GM21367 (cell line): ENCODE measurements at regions not wholly inside any gene's neighbourhood (a gene's known extent, or its start where the extent isn't known, plus 50 kb on each side); places are given as distances from the start of the nearest gene placed in this dataset.

Experiments
- ATAC-seq: cut with Tn5 transposase; IDR thresholded peaks from one replicate; pipeline ENCODE4 v1.9.1; 2021; ENCODE audit not compliant: unreplicated experiment

- ATAC-seq: no peak
These were observed 99.2 kb upstream of the RTL1 start for GRCh38 chr14:101002738-101003137.

DNA sequence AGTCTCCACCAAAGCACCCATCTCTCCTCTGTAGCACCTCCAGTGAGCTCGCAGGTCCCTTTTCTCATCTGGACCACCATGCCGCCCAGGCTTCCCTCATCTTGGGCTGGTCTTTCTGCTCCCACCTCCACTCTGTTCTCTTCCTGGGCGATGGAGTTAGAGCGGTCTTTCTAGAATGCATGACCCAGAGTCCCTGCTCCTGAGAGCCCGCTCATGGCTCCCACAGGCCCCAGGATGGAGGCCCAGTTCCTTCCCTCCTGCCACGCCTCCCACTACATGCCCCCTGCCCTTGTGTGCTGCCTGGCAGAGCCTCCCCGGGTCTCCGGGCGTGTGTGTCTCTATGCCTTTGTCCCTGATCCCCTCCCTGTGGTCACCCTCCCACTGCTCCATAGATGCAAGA, 100.7 kb upstream of the RTL1 start:
- ATAC-seq: no peak

- ATAC-seq: no peak
These were observed 101.4 kb upstream of the RTL1 start for GRCh38 chr14:101004954-101005353.

- no peak for ATAC-seq
These were observed 101.9 kb upstream of the RTL1 start for GRCh38 chr14:101005447-101005846.

GRCh38 chr14:101006008-101006407, 102.5 kb upstream of the RTL1 start:
- ATAC-seq: no peak

DNA sequence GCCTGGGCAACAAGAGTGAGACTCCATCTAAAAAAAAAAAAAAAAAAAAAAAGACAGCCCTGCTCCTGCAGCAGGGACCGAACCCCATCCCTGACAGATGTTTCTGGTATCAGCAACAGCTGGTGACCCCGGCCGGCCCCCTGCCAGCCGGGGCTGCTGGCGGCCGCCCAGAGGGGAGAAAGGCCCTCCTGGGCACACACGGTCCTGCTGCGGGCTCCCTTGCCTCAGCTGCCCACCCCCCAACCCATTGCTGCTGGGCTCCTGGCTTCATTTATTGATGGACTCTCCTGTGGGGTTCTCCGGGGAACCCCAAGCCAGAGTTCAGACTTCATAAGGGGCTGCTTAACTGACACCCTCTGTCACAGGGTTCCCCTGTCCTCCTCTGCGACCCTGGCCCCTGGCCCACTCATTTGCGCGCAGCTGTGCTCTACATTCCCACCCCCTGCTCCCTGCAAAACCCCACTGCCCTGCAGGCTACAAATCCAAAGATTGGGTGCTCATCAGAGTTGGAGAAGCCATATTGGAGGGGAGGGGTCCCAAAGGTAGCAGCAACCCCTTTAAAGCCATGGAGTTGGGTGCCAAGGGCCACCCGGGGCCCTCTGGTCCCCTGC, 103.6 kb upstream of the RTL1 start:
- ATAC-seq: no peak

- no peak for ATAC-seq
These were observed 104.2 kb upstream of the RTL1 start for GRCh38 chr14:101007765-101008164.

- no peak for ATAC-seq
These were observed 104.7 kb upstream of the RTL1 start for GRCh38 chr14:101008196-101008595.

DNA sequence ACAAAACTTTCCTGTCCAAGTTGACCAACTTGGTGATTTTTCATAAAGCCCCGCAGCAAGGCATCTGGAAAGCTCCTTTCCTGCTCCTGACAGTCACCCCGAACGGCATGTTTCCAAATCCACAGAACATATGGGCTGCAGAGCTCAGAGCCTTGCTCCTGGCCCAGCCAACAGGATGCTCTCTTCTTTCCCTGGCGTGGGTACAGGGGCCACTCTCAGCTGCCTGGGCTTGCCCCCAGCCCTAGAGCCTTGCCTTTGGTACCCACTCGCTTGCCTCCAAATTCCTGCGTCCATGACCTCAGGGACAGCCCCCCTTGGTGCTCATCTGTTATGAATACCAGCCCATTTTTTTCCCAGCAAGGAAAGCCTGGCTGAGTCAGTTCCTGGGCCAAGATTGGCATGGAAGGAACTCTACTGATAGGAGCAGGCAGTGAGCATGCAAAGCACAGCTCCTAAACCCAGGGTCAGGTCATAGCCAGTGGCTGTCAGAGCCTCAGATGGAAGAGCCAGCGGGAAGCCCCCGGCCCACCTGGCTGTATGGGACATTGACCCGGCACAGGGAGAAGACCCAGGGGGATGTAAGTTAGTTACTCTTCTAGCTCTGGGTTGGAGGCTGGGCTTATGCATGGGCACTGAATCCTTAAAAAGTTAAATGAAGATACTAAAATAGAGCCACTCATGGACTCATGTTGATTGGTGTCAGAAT, 105.3 kb upstream of the RTL1 start:
- no peak for ATAC-seq

DNA sequence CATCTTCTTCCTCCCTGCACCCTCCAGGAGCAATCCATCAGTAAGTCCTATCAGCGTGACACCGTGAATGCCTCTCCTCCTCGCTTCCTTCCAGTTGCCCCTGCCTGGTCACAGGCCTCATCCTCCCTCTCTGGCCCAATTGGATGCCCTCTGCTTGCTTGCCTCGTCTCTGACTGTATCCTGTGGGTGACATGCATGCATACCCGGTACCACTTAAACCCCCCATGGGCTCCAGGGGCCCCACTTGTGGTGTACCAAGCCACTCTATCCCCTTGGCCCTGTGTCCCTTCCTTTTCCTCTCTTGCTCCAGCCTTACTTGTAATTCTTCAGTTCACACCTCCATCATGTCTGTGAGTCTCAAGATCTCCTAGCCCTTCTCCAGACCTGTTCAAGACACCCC, 106.0 kb upstream of the RTL1 start:
- ATAC-seq: no peak

- no peak for ATAC-seq
These were observed 106.8 kb upstream of the RTL1 start for GRCh38 chr14:101010293-101010692.

- no peak for ATAC-seq
These were observed 107.3 kb upstream of the RTL1 start for GRCh38 chr14:101010835-101011234.

DNA sequence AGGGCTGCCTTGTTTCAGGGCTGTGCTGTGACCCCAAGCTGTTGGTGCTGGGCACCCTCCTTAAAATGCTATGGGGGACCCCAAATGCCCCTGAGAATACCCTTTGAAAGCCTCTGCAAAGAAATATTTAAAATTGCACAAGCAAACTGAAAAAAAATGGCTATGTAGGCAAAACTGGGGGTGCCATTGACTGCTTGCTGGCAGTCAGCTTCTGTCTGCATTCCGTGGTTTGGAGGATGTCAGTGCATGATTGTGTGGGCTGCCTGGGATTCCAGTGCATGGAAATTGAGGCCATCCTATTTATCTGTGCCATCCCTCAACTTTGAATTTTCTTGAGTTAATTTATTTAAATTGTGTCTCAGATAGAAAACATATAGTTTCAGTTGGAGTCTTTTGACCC, 113.7 kb upstream of the RTL1 start:
- no peak for ATAC-seq

- ATAC-seq: no peak
These were observed 114.5 kb upstream of the RTL1 start for GRCh38 chr14:101017806-101018560.

DNA sequence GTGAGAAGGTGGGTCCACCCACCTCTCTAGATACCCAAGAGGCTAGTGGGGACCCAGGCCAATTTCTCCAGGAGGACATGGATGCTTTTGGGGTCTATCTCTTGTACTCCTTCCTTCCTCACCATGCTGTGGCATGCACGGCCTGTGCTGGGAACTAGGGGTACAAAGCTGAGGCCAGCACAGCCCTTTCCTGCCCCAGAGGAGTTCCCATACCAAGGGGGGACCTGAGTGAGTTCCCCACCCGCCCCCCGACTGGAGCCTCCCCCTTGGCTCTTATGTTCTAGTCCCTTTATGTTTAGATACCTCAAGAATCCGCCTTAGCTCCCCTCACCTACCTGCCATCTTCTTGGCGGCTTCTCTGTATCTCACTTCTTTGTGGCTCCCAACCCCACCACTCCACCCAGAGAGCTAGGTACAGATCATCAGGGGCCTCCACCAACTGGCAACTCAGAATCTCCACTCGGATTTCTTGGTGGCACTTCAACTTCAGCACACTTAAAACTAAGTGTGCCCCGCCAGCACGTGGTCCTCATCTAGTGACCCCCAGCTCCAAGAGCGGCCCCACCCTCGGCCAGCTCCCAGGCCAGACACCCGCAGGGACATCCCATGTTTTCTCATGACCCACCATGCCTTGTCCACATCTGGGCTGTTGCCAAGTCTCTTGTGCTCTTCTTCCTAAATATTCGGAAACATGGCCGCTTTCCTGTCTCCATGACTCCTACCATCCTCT, 115.2 kb upstream of the RTL1 start:
- no peak for ATAC-seq

- ATAC-seq: no peak
These were observed 116.0 kb upstream of the RTL1 start for GRCh38 chr14:101019541-101019940.

DNA sequence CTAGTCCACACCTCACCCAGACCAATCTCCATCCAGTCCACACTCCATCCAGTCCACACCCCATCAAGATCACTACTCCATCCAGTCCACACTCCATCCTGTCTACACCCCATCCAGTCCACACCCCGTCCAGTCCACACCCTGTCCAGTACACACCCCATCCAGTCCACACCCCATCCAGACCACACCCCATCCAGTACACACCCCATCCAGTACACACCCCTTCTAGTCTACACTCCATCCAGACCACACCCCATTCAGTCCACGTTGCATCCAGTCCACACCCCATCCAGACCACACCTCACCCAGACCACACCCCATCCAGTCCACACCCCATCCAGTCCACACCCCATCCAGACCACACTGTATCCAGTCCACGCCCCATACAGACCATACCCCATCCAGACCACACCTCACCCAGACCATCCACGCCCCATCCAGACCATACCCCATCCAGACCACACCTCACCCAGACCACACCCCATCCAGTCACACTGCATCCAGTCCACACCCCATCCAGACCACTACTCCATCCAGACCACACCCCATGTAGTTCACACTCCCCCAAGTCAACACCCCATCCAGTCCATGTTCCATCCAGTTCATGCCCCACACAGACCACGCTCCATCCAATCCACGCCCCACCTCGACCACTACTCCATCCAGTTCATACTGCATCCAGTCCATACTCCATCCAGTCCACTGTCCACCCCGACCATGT, 116.6 kb upstream of the RTL1 start:
- ATAC-seq: no peak

GRCh38 chr14:101020834-101021370, 117.4 kb upstream of the RTL1 start:
- no peak for ATAC-seq

GRCh38 chr14:101022121-101022520, 118.6 kb upstream of the RTL1 start:
- ATAC-seq: no peak

GRCh38 chr14:101022916-101023435, 119.5 kb upstream of the RTL1 start:
- ATAC-seq: no peak
